ENCODE measurements at regions not wholly inside any gene's neighbourhood (a gene's known extent, or its start where the extent isn't known, plus 50 kb on each side); places are given as distances from the start of the nearest gene placed in this dataset.

DNA sequence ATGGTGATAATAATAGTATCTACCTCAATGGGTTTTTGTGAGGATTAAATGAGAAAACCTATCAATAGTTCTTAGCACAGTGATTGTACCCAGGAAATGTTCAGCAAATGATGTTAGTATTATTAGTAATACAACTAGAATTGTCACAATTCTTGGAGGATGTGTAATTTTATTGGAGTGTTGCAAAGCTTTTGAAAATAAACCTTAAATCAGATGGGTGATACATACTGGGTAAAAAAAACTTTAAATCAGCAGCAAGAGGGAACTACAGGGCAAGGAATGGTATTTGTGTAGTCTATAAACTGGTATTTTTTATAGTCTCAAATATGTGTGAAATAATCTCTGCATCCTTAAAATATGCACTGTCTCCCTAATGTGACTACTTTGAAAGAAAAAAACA is 371.6 kb downstream of the PIK3R1 start:
- no peaks in the 10 kb centered on the region for H3K4me1 Mint-ChIP-seq
- no peaks in the 10 kb centered on the region for H3K9me3 Mint-ChIP-seq
- Histone ChIP-seq H3F3A (replicated peaks; ENCODE audit: low read depth) (no peaks in the 10 kb centered on the region), H2AFZ (no peak overlapping the region), H3K9me2 (ENCODE audit: insufficient read depth) (peaks cover 2% of the 10 kb centered on the region; the same call in 1 of the 2 replicates), H3K79me2 (replicated peaks; ENCODE audit: insufficient read depth) (no peaks in the 10 kb centered on the region), H3K4me2 (no peak overlapping the region), H3K27ac (ENCODE audit: low read depth) (no peak overlapping the region), H3K4me3 (no peak overlapping the region), H3K4me1 (ENCODE audit: insufficient read depth) (no peaks in the 10 kb centered on the region), H3K36me3 (ENCODE audit: insufficient read depth) (no peaks in the 10 kb centered on the region), H4K20me1 (replicated peaks; ENCODE audit: insufficient read depth) (no peaks in the 10 kb centered on the region), H3K27me3 (ENCODE audit: insufficient read depth) (no peaks in the 10 kb centered on the region)
- H3K27ac Mint-ChIP-seq, result no peak overlapping the region
- no peak for ATAC-seq
- TF ChIP-seq REST (IDR thresholded peaks at IDR 0.05; ENCODE audit: unreplicated experiment) (no peak), JUNB (IDR thresholded peaks at IDR 0.05; ENCODE audit: unreplicated experiment) (no peak), EZH2phosphoT487 (IDR thresholded peaks at IDR 0.05; ENCODE audit: unreplicated experiment) (no peak), ZNF114 (CRISPR knock-in tag; IDR thresholded peaks at IDR 0.05) (no peak), ZNF331 (CRISPR knock-in tag; IDR thresholded peaks at IDR 0.05; ENCODE audit: low read depth) (no peak), EZH2 (IDR thresholded peaks at IDR 0.05; ENCODE audit: low read depth, unreplicated experiment) (no peak), NANOG (IDR thresholded peaks at IDR 0.05; ENCODE audit: borderline replicate concordance) (no peak), STAT1 (IDR thresholded peaks at IDR 0.05; ENCODE audit: unreplicated experiment) (no peak), CTCF (conservative IDR thresholded peaks at IDR 0.05; ENCODE audit: low read depth in 2 of 2) (no peak), POLR2AphosphoS5 (IDR thresholded peaks at IDR 0.05; ENCODE audit: low read depth) (no peak), CREB1 (CRISPR knock-in tag; IDR thresholded peaks at IDR 0.05; ENCODE audit: low read depth) (no peak)
- TF ChIP-seq, protein P1, sequence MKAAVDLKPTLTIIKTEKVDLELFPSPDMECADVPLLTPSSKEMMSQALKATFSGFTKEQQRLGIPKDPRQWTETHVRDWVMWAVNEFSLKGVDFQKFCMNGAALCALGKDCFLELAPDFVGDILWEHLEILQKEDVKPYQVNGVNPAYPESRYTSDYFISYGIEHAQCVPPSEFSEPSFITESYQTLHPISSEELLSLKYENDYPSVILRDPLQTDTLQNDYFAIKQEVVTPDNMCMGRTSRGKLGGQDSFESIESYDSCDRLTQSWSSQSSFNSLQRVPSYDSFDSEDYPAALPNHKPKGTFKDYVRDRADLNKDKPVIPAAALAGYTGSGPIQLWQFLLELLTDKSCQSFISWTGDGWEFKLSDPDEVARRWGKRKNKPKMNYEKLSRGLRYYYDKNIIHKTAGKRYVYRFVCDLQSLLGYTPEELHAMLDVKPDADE (IDR thresholded peaks at IDR 0.05), result no peak
- TF ChIP-seq, protein P2, sequence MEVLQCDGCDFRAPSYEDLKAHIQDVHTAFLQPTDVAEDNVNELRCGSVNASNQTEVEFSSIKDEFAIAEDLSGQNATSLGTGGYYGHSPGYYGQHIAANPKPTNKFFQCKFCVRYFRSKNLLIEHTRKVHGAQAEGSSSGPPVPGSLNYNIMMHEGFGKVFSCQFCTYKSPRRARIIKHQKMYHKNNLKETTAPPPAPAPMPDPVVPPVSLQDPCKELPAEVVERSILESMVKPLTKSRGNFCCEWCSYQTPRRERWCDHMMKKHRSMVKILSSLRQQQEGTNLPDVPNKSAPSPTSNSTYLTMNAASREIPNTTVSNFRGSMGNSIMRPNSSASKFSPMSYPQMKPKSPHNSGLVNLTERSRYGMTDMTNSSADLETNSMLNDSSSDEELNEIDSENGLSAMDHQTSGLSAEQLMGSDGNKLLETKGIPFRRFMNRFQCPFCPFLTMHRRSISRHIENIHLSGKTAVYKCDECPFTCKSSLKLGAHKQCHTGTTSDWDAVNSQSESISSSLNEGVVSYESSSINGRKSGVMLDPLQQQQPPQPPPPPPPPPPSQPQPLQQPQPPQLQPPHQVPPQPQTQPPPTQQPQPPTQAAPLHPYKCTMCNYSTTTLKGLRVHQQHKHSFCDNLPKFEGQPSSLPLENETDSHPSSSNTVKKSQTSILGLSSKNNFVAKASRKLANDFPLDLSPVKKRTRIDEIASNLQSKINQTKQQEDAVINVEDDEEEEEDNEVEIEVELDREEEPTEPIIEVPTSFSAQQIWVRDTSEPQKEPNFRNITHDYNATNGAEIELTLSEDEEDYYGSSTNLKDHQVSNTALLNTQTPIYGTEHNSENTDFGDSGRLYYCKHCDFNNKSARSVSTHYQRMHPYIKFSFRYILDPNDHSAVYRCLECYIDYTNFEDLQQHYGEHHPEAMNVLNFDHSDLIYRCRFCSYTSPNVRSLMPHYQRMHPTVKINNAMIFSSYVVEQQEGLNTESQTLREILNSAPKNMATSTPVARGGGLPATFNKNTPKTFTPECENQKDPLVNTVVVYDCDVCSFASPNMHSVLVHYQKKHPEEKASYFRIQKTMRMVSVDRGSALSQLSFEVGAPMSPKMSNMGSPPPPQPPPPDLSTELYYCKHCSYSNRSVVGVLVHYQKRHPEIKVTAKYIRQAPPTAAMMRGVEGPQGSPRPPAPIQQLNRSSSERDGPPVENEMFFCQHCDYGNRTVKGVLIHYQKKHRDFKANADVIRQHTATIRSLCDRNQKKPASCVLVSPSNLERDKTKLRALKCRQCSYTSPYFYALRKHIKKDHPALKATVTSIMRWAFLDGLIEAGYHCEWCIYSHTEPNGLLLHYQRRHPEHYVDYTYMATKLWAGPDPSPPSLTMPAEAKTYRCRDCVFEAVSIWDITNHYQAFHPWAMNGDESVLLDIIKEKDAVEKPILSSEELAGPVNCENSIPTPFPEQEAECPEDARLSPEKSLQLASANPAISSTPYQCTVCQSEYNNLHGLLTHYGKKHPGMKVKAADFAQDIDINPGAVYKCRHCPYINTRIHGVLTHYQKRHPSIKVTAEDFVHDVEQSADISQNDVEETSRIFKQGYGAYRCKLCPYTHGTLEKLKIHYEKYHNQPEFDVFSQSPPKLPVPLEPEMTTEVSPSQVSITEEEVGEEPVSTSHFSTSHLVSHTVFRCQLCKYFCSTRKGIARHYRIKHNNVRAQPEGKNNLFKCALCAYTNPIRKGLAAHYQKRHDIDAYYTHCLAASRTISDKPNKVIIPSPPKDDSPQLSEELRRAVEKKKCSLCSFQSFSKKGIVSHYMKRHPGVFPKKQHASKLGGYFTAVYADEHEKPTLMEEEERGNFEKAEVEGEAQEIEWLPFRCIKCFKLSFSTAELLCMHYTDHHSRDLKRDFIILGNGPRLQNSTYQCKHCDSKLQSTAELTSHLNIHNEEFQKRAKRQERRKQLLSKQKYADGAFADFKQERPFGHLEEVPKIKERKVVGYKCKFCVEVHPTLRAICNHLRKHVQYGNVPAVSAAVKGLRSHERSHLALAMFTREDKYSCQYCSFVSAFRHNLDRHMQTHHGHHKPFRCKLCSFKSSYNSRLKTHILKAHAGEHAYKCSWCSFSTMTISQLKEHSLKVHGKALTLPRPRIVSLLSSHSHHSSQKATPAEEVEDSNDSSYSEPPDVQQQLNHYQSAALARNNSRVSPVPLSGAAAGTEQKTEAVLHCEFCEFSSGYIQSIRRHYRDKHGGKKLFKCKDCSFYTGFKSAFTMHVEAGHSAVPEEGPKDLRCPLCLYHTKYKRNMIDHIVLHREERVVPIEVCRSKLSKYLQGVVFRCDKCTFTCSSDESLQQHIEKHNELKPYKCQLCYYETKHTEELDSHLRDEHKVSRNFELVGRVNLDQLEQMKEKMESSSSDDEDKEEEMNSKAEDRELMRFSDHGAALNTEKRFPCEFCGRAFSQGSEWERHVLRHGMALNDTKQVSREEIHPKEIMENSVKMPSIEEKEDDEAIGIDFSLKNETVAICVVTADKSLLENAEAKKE (CRISPR knock-in tag; IDR thresholded peaks at IDR 0.05), result no peak
- DNase-seq (ENCODE audit: low spot score), result no peak
- no peak overlapping the region for H3K4me3 Mint-ChIP-seq
- no peaks in the 10 kb centered on the region for H3K36me3 Mint-ChIP-seq (ENCODE audit: low read depth)
- H3K27me3 Mint-ChIP-seq (ENCODE audit: insufficient read depth, low read depth, poor library complexity), result no peaks in the 10 kb centered on the region

Data from GM23338 (cell line).